GM12874 (cell line): ENCODE measurements at regions not wholly inside any gene's neighbourhood (a gene's known extent, or its start where the extent isn't known, plus 50 kb on each side); places are given as distances from the start of the nearest gene placed in this dataset.

Experiments used
- TF ChIP-seq, protein P1 (sequence below): IDR thresholded peaks from 2 replicates; pipeline ENCODE4 v1.5.1; 2011; ENCODE audit warnings: low read depth, mild to moderate bottlenecking, control low read depth, low read length, moderate library complexity; ENCODE audit not compliant: insufficient read depth

DNA sequence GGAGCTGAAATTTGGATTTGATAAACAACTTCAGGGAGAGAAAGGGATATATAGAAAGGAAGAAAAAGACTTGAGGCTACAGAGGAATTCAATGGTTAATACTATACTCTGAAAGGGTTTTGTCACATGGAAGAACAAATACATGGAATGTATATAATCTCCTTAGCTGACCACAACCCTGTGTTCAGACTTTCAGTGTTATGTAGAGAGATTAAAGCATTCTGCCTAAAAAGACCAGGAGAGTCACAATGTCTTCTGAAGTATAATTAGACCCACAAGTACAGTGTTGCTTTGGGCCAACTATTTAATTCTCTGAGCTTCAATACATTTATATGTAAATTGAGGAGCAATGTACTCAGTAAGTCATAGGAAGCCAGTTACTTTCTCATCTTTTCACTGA is 123.8 kb upstream of the FSHR start:
- TF ChIP-seq, protein P1, sequence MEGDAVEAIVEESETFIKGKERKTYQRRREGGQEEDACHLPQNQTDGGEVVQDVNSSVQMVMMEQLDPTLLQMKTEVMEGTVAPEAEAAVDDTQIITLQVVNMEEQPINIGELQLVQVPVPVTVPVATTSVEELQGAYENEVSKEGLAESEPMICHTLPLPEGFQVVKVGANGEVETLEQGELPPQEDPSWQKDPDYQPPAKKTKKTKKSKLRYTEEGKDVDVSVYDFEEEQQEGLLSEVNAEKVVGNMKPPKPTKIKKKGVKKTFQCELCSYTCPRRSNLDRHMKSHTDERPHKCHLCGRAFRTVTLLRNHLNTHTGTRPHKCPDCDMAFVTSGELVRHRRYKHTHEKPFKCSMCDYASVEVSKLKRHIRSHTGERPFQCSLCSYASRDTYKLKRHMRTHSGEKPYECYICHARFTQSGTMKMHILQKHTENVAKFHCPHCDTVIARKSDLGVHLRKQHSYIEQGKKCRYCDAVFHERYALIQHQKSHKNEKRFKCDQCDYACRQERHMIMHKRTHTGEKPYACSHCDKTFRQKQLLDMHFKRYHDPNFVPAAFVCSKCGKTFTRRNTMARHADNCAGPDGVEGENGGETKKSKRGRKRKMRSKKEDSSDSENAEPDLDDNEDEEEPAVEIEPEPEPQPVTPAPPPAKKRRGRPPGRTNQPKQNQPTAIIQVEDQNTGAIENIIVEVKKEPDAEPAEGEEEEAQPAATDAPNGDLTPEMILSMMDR = no peak

DNA sequence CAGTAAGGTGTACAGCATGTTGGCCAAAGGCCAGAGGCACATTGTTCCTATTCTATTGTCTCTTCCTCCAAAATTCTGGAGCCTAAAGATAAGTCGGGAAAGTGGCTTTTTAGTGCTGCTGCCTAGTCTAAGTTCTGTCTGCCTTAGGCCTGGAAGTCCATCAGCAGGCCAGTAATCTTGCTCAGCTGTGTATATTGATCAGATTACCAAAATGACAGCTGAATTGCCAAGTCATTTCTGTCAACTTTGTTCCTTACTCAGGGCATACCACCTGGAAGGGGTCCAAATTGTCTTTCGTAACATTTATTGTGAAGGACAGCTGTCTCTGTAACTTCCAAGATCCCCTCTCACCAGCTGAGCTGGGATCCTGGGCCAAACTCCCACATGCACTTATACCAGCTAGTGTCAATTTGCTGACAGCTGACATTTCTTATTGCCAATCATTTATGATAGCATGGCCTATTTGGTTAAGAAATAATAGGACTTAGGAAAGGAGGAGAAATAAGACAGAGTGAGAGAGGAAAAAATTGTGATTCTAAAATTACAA is 116.8 kb upstream of the FSHR start:
- TF ChIP-seq, protein P1 = no peak

DNA sequence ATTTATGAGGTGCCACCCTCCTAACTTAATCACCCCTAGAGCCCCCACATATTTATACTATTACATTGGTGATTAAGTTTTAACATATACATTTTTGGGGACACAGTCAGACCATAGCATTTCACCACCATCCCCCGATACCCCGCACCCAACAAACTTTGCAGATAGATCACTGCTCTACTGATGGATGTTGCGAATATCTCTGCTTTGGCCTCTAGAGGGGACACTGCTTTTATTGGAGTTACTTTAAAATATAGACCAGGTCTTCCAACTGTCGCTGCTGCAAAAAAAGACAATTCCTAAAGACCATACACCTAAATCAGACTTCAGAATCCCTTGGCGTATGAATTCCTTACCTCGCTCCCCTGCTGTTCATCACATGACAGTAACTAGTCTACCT is 115.8 kb upstream of the FSHR start:
- TF ChIP-seq, protein P1 = no peak

DNA sequence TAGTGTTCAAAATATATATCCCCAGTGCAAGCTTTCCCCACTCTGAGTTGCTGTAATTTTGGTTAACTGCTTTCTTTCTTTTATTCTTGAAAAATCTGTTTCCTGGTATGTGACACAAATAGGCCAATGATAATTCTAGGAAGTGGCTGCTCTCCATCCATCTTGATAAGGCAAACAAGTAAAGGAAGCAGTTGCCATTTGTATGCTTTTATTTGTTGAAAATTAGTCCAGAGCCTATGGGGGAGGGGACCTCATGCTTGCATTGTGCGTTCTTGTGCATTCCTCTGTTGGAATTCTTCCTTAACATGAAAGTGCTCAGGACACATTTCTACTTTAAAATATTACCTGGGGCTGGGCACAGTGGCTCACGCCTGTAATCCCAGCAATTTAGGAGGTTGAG is 111.2 kb upstream of the FSHR start:
- TF ChIP-seq, protein P1 = no peak

DNA sequence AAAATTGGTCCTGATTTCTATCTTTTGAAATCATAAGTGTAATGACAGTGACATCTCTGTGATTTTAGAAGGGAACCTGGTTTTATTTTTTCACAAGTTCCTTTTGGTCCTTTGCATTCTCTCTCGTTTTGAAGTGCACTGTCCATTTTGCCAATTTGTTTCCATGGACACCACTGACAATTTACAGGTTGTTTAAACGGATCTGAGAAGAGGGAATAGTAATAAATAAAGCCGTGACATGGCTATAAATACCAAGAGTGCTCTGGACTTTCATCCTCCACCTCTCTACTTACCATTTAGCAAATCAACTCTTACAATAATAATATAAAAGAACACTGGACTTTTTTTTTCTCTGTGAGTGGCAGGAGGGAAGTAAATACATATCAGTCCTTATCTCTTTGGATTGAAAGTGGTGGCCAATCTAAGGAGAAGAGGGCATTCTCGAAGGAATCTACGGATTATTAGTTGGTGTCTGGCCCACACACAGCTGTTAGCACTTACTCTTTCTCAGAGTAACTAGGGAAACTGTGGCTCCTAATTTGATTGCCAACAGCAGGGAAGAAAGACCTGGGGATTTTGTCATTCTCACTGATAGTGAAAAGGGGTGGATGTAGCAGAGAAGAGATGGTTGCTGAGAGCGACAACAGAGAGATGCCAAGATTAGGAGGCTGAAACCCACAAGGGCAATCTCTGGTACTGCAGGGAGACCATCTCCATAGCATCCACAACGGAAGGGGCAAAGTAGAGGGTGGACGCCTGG is 108.7 kb upstream of the FSHR start:
- TF ChIP-seq, protein P1 = no peak

DNA sequence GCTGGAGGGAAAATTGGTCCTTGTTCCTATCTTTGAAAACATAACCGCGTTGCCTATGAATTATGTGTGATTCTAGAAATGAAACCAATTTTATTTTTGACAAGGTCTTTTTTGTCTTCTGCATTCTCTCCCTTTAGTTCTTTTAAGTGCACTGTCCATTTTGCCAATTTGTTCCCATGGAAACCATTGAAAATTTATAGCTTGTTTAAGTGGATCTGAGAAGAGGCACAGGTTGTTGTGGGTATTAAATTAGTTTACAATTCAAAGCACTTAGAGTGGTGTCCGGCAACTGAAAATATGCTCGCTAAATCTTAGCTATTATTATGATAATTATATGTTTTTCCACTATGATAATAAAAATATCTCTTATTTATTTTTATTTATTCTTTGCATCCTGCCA is 107.5 kb upstream of the FSHR start:
- TF ChIP-seq, protein P1 = no peak

DNA sequence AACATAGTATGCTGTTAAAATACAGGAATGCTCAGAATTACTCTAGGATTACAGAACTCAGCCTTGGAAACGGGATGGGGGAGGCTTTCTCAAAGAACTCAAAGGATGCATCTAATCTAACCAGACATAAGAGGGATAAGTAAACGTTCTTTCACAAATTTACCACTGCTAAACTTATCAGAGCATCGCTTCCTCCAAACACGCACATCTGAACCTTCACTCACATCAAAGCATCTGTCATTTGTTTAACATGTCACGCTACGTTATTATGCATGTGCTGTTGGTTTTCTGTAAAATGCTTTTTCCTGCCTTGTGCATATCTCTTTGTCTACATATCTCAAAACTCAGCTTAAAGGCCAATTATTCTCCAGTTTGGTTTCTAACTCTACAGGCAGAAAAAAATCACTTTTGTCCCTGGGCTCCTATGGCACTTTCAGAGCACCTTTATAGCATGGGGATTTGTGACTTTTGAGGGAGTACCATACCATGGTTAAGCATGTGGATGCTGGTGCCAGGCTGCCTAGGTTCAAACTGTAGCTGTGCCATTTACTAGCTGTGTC is 106.7 kb upstream of the FSHR start:
- TF ChIP-seq, protein P1 = no peak
